CD4-positive, alpha-beta memory T cell (primary cell): ENCODE measurements at regions not wholly inside any gene's neighbourhood (a gene's known extent, or its start where the extent isn't known, plus 50 kb on each side); places are given as distances from the start of the nearest gene placed in this dataset.

Experiments used
- CTCF ChIA-PET: fragments of 350-600 bp; sonication (Branson Sonifier 250); formaldehyde crosslinking; loops from one replicate; lab custom pipeline; 2021; ENCODE audit warnings: inconsistent platforms; ENCODE audit not compliant: partially characterized antibody; lab: Charles Lee
- POLR2A ChIA-PET: fragments of 350-600 bp; sonication (Branson Sonifier 250); formaldehyde crosslinking; loops from one replicate; lab custom pipeline; 2021; ENCODE audit not compliant: partially characterized antibody; lab: Charles Lee
- DNase-seq, 5 donors: peaks; one replicate each; pipeline versions ENCODE4 v3.0.0 to v3.0.0-alpha.2; 2020 to 2022; ENCODE audit warnings: mixed read lengths in 1 of 5
- H3K27ac ChIP-seq: one replicate; pipeline ENCODE4 v1.7.0; 2013; ENCODE audit warnings: low read depth, low read length
- H3K27me3 ChIP-seq: 2 replicates; pipeline ENCODE4 v1.7.0; 2013; ENCODE audit warnings: mild to moderate bottlenecking, low read length, moderate library complexity; ENCODE audit not compliant: insufficient read depth
- H3K36me3 ChIP-seq: 2 replicates; pipeline ENCODE4 v1.7.0; 2013; ENCODE audit warnings: mild to moderate bottlenecking, low read length, moderate library complexity; ENCODE audit not compliant: insufficient read depth
- H3K4me1 ChIP-seq: 2 replicates; pipeline ENCODE4 v1.7.0; 2013; ENCODE audit warnings: mild to moderate bottlenecking, low read length, moderate library complexity; ENCODE audit not compliant: insufficient read depth
- H3K4me3 ChIP-seq, 2 donors: one replicate each; pipeline ENCODE4 v1.7.0; 2013; ENCODE audit warnings: low read length in 2 of 2, mild to moderate bottlenecking in 1 of 2
- H3K9me3 ChIP-seq, 2 donors: one replicate each; pipeline ENCODE4 v1.7.0; 2013; ENCODE audit warnings: low read length in 2 of 2, control low read depth in 1 of 2; ENCODE audit not compliant: control insufficient read depth in 1 of 2
- H3K27ac Mint-ChIP-seq, 7 donors: one replicate each; pipeline ENCODE4 v1.8.0; 2020 to 2021; ENCODE audit warnings: mixed read lengths in 7 of 7, mild to moderate bottlenecking in 6 of 7, inconsistent platforms in 3 of 7, moderate library complexity in 3 of 7
- H3K27me3 Mint-ChIP-seq, 2 donors: one replicate each; pipeline ENCODE4 v1.8.0; 2020 to 2021; ENCODE audit warnings: mixed read lengths in 2 of 2
- H3K36me3 Mint-ChIP-seq, 2 donors: one replicate each; pipeline ENCODE4 v1.8.0; 2020 to 2021; ENCODE audit warnings: mixed read lengths in 2 of 2, inconsistent platforms in 1 of 2, mild to moderate bottlenecking in 1 of 2
- H3K4me1 Mint-ChIP-seq, 4 donors: one replicate each; pipeline ENCODE4 v1.8.0; 2020 to 2021; ENCODE audit warnings: mixed read lengths in 4 of 4, mild to moderate bottlenecking in 1 of 4
- H3K4me3 Mint-ChIP-seq, 8 donors: one replicate each; pipeline ENCODE4 v1.8.0; 2020 to 2021; ENCODE audit warnings: mixed read lengths in 8 of 8, mild to moderate bottlenecking in 7 of 8, moderate library complexity in 6 of 8, inconsistent platforms in 3 of 8
- H3K9me3 Mint-ChIP-seq, 8 donors: one replicate each; pipeline ENCODE4 v1.8.0; 2020 to 2021; ENCODE audit warnings: mixed read lengths in 8 of 8, mild to moderate bottlenecking in 5 of 8, inconsistent platforms in 3 of 8, moderate library complexity in 1 of 8
- intact Hi-C: fragments of 100-400 bp; cut with micrococcal nuclease; formaldehyde crosslinking; loops from one replicate; pipeline ENCODE4 v1.15.1; 2023

DNA sequence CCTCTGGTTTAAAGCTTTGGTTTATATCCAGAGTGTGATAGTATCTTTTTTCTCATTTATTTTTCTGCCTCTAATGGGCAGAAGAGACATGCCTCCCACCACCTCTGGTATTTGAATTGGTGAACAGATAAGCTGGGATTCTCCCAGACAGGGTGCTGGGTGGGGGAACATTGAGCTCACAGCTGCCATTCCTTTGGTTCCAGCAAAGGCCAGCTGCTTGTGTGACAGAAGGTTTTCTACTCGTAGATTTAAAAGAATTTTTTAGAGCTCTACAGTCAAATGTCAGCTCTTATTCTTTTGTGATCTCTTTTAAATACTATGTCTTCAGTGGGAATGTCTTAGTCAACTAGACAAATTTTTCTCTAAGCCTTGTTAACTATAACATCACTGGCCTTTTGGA is 54.7 kb upstream of the ADAMTS16 start:
- H3K4me1 Mint-ChIP-seq: no peaks in the 10 kb centered on the region
- peaks cover 0 to 4% (median 0%) of the 10 kb centered on the region in 8 donors for H3K9me3 Mint-ChIP-seq
- H3K36me3 ChIP-seq: no peaks in the 10 kb centered on the region
- intact Hi-C loops: no loop called here
- H3K9me3 ChIP-seq: no peaks in the 10 kb centered on the region
- H3K27ac Mint-ChIP-seq: no peak overlapping the region
- no peak overlapping the region for H3K27ac ChIP-seq
- no peaks in the 10 kb centered on the region for H3K4me1 ChIP-seq
- H3K4me3 Mint-ChIP-seq: no peak overlapping the region
- H3K27me3 Mint-ChIP-seq: no peaks in the 10 kb centered on the region
- no peaks in the 10 kb centered on the region for H3K27me3 ChIP-seq
- POLR2A ChIA-PET: no interaction called here
- H3K36me3 Mint-ChIP-seq: no peaks in the 10 kb centered on the region
- no peak for DNase-seq
- no peak overlapping the region for H3K4me3 ChIP-seq
- CTCF ChIA-PET: no interaction called here

DNA sequence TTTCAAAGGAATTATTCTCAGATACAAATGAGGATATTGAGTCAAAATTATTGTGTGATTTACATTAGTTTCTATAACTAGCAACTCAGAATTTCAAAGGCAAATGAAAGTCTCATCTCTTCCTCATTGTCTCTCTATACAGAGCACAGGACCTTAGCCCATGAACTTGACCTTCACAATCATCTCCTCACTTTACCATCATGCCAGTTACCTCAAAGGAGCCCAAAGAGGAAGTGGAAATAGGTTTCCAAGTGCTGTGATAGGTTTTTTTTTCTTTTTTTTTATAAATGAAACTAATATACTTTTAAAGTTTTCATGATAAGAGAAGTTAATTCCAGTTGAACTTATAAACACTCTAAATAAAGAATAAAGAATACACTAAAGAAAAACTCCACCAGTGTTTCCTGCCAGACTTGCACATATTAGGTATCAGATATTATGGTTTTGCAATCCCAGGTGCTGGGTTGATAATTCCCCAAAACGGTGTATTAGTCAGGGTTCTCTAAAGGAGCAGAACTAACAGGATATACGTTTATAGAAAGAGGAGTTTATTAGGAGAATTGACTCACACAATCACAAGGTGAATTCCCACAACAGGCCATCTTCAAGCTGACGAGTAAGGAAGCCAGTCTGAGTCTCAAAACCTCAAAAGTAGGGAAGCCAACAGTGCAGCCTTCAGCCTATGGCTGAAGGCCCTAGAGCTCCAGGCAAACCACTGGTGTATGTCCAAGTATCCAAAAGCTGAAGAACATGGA is 50.1 kb upstream of the ADAMTS16 start:
- H3K36me3 Mint-ChIP-seq: no peaks in the 10 kb centered on the region
- no peak for DNase-seq
- no peaks in the 10 kb centered on the region for H3K4me1 ChIP-seq
- ChIA-PET POLR2A (no interaction called here), CTCF (no interaction called here)
- H3K36me3 ChIP-seq: no peaks in the 10 kb centered on the region
- no peak overlapping the region for H3K27ac ChIP-seq
- no peaks in the 10 kb centered on the region for H3K27me3 Mint-ChIP-seq
- no peak overlapping the region for H3K4me3 Mint-ChIP-seq
- no peaks in the 10 kb centered on the region for H3K4me1 Mint-ChIP-seq
- peaks cover 0 to 9% (median 2%) of the 10 kb centered on the region in 8 donors for H3K9me3 Mint-ChIP-seq
- H3K4me3 ChIP-seq: no peak overlapping the region
- intact Hi-C loops: no loop called here
- no peaks in the 10 kb centered on the region for H3K9me3 ChIP-seq
- H3K27me3 ChIP-seq: no peaks in the 10 kb centered on the region
- H3K27ac Mint-ChIP-seq: no peak overlapping the region
